Umbilical cord (tissue), 1 donor: ENCODE measurements at regions not wholly inside any gene's neighbourhood (a gene's known extent, or its start where the extent isn't known, plus 50 kb on each side); places are given as distances from the start of the nearest gene placed in this dataset.

ENCODE experiments used
- DNase-seq: peaks from one replicate; pipeline ENCODE4 v3.0.0-alpha.2; 2015; ENCODE audit warnings: low spot score

- DNase-seq = no peak
Measured at GRCh38 chr14:71361874-71362273, 454.6 kb downstream of the PCNX1 start.

- DNase-seq = no peak
Measured at GRCh38 chr14:71362282-71362681, 455.0 kb downstream of the PCNX1 start.

GRCh38 chr14:71362920-71363584, 455.8 kb downstream of the PCNX1 start:
- DNase-seq = peak; percentile 77

GRCh38 chr14:71363946-71364925, 457.0 kb downstream of the PCNX1 start:
- DNase-seq = peak; percentile 73

- DNase-seq = no peak
Measured at GRCh38 chr14:71365361-71365760, 458.1 kb downstream of the PCNX1 start.

- no peak for DNase-seq
Measured at GRCh38 chr14:71366861-71367260, 459.6 kb downstream of the PCNX1 start.

GRCh38 chr14:71371711-71372396, 464.6 kb downstream of the PCNX1 start:
- DNase-seq = no peak

- DNase-seq = peak; percentile 64
Measured at GRCh38 chr14:71372411-71372838, 465.2 kb downstream of the PCNX1 start.

- DNase-seq = no peak
Measured at GRCh38 chr14:71373773-71374172, 466.5 kb downstream of the PCNX1 start.

- DNase-seq = no peak
Measured at GRCh38 chr14:71374989-71375388, 467.7 kb downstream of the PCNX1 start.

- DNase-seq = no peak
Measured at GRCh38 chr14:71377099-71377498, 469.8 kb downstream of the PCNX1 start.

GRCh38 chr14:71380271-71380670, 473.0 kb downstream of the PCNX1 start:
- no peak for DNase-seq

GRCh38 chr14:71381814-71382213, 474.6 kb downstream of the PCNX1 start:
- no peak for DNase-seq

GRCh38 chr14:71382315-71382714, 475.1 kb downstream of the PCNX1 start:
- DNase-seq = no peak

GRCh38 chr14:71383510-71383909, 476.3 kb downstream of the PCNX1 start:
- no peak for DNase-seq

GRCh38 chr14:71384007-71384845, 477.0 kb downstream of the PCNX1 start:
- DNase-seq = no peak

GRCh38 chr14:71387753-71388152, 480.5 kb downstream of the PCNX1 start:
- DNase-seq = no peak

GRCh38 chr14:71388336-71388735, 481.1 kb downstream of the PCNX1 start:
- peak; percentile 45 for DNase-seq

- DNase-seq = no peak
Measured at GRCh38 chr14:71388862-71389261, 481.6 kb downstream of the PCNX1 start.

- no peak for DNase-seq
Measured at GRCh38 chr14:71394386-71394785, 487.1 kb downstream of the PCNX1 start.

GRCh38 chr14:71395151-71395604, 487.9 kb downstream of the PCNX1 start:
- no peak for DNase-seq
